ENCODE measurements at regions not wholly inside any gene's neighbourhood (a gene's known extent, or its start where the extent isn't known, plus 50 kb on each side); places are given as distances from the start of the nearest gene placed in this dataset.

DNA sequence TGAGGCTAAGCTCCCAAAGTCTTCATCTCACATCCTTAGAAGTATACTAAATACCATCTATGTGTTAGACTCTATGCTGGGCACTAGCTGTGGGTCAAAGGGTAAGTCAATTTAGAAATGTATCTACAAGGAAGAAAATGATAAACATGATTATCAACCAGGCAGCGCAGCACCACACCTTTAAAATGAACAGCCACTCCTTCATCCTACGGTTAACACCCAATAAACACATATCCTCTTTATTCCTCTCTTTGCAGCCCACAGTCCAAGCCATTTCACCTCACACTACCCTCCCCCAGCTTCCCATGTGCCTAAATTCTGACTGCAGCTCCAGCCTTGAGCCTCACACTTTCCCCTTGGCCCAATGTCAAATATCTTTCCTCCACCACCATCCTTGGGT, 362.6 kb downstream of the FGFR2 start:
- H3K4me3 ChIP-seq (ENCODE audit: low read depth, low read length): no peak overlapping the region
- DNase-seq (ENCODE audit: low read depth, low spot score): no peak
- TF ChIP-seq, protein P1, sequence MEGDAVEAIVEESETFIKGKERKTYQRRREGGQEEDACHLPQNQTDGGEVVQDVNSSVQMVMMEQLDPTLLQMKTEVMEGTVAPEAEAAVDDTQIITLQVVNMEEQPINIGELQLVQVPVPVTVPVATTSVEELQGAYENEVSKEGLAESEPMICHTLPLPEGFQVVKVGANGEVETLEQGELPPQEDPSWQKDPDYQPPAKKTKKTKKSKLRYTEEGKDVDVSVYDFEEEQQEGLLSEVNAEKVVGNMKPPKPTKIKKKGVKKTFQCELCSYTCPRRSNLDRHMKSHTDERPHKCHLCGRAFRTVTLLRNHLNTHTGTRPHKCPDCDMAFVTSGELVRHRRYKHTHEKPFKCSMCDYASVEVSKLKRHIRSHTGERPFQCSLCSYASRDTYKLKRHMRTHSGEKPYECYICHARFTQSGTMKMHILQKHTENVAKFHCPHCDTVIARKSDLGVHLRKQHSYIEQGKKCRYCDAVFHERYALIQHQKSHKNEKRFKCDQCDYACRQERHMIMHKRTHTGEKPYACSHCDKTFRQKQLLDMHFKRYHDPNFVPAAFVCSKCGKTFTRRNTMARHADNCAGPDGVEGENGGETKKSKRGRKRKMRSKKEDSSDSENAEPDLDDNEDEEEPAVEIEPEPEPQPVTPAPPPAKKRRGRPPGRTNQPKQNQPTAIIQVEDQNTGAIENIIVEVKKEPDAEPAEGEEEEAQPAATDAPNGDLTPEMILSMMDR (IDR thresholded peaks at IDR 0.05; ENCODE audit: low read depth, low read length): no peak
- in situ Hi-C loops (cut with HindIII; ENCODE audit: low sequenced_read_pairs): no loop called here

DNA sequence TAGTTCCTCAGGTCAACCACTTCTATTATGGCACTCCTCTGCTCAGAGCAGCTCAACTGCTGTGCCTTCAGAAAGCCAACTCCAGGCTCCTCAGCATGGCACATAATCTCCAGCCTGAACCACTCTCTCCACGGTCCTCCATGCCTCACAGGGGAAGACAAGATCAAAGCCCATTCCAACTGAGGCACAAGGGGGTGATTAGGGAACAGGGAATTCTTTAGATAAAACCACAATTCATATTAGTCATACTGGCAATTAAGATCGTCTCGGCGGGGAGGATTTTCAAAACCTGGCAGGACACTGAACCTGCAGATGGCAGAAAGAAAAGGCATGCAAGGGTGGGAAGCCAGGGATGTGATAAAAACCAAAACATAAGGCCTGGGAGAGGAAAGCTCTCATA, 361.6 kb downstream of the FGFR2 start:
- no peak overlapping the region for H3K4me3 ChIP-seq (ENCODE audit: low read depth, low read length)
- in situ Hi-C loops (cut with HindIII; ENCODE audit: low sequenced_read_pairs): no loop called here
- DNase-seq (ENCODE audit: low read depth, low spot score): no peak
- TF ChIP-seq, protein P1 (IDR thresholded peaks at IDR 0.05; ENCODE audit: low read depth, low read length): no peak

DNA sequence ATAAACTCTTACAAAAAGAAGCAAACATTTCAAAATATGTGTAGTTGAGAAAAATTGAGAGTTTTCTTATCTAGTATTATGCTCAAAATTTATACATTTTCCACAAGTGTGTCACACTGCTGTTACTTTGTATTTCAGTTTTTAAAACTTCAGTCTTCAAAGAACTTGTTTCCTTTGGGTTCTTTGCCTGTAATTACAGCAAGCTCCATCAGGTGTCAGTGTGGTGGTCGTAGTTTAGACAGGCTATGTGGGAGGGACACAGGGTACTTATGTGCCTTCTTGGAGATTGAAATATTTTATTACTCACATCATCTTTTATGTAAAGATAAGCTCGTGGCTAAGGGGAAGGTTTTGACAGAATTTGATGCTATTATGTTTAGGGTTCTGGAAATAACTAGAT, 360.5 kb downstream of the FGFR2 start:
- no peak overlapping the region for H3K4me3 ChIP-seq (ENCODE audit: low read depth, low read length)
- DNase-seq (ENCODE audit: low read depth, low spot score): no peak
- in situ Hi-C loops (cut with HindIII; ENCODE audit: low sequenced_read_pairs): no loop called here
- TF ChIP-seq, protein P1 (IDR thresholded peaks at IDR 0.05; ENCODE audit: low read depth, low read length): no peak

DNA sequence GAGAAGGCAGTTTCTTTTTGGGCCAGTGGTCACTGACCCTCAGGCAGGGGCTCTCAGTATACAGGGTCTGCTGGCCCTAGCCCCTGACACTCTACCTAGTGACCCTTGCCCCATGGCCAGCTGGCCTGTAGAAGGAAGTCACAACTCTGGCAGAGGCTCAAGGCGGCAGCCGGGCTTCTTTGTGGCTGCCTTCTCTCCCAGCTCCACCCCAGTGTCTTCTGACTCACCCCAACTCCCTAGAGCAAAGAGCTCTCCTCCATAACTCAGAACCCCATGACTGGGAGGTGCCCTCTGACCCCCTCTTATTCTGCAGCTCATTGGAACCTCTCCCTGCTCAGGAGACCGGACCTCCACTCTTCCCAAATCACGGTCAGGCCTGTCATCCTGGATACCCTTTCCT, 358.2 kb downstream of the FGFR2 start:
- DNase-seq (ENCODE audit: low read depth, low spot score): no peak
- TF ChIP-seq, protein P1 (IDR thresholded peaks at IDR 0.05; ENCODE audit: low read depth, low read length): no peak
- H3K4me3 ChIP-seq (ENCODE audit: low read depth, low read length): no peak overlapping the region
- in situ Hi-C loops (cut with HindIII; ENCODE audit: low sequenced_read_pairs): no loop called here

DNA sequence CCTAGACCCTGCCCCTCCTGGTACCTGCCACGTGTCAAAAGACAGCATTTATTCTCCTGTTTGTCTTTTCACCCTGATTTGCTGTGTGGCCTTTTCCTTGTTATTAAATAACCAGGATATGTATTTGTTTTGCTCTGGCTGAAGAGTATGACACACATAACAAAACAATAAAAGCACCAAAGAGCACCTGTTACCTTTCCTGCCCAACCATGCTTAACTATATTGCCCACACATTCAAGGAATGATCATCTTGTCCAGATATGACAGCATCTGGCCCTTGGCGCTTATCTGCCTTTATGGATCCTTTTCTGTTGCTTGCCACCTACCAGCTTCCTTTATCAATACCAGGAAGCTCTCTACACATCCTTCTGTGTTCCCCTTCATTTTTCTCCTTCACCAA, 357.7 kb downstream of the FGFR2 start:
- TF ChIP-seq, protein P1 (IDR thresholded peaks at IDR 0.05; ENCODE audit: low read depth, low read length): no peak
- no peak for DNase-seq (ENCODE audit: low read depth, low spot score)
- H3K4me3 ChIP-seq (ENCODE audit: low read depth, low read length): no peak overlapping the region
- in situ Hi-C loops (cut with HindIII; ENCODE audit: low sequenced_read_pairs): no loop called here

DNA sequence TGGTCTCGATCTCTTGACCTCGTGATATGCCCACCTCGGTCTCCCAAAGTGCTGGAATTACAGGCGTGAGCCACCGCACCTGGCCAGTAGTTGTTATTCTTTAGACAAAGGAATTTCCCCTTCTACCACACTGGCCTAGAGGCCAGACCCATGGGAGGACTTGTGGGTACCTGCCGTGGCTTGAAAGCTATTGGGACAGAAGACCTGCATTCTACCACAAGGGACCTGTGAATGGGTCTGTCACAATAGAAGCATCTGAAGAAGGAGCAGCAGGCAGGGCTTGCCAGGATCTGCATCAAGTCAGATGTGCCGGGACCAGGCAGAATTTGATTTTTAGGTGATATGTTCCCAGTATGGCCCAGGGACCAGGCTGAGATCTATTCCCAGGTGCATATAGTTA, 356.9 kb downstream of the FGFR2 start:
- DNase-seq (ENCODE audit: low read depth, low spot score): no peak
- TF ChIP-seq, protein P1 (IDR thresholded peaks at IDR 0.05; ENCODE audit: low read depth, low read length): no peak
- in situ Hi-C loops (cut with HindIII; ENCODE audit: low sequenced_read_pairs): no loop called here

More for the DNA sequence above, 356.9 kb downstream of the FGFR2 start:
- H3K4me3 ChIP-seq (ENCODE audit: low read depth, low read length): no peak overlapping the region

Measured in astrocyte of the spinal cord (primary cell).